GM20000 (cell line): ENCODE measurements at regions not wholly inside any gene's neighbourhood (a gene's known extent, or its start where the extent isn't known, plus 50 kb on each side); places are given as distances from the start of the nearest gene placed in this dataset.

Experiments
- DNase-seq: peaks from one replicate; pipeline ENCODE4 v3.0.0; 2012; ENCODE audit warnings: low spot score
- CTCF ChIP-seq: IDR thresholded peaks from 2 replicates; pipeline ENCODE4 v1.5.1; 2012; ENCODE audit warnings: mild to moderate bottlenecking, control low read depth; ENCODE audit errors: extremely low read depth, missing control alignments

- TF ChIP-seq CTCF = no peak
- no peak for DNase-seq
Observed at GRCh38 chr1:88063605-88064004, 620.5 kb upstream of the PKN2 start.

- no peak for TF ChIP-seq CTCF
- no peak for DNase-seq
Observed at GRCh38 chr1:88068407-88068960, 615.6 kb upstream of the PKN2 start.

- DNase-seq = no peak
- no peak for TF ChIP-seq CTCF
Observed at GRCh38 chr1:88070956-88071355, 613.1 kb upstream of the PKN2 start.

GRCh38 chr1:88074661-88075060 lies 609.4 kb upstream of the PKN2 start:
- no peak for DNase-seq
- no peak for TF ChIP-seq CTCF

- DNase-seq = no peak
- TF ChIP-seq CTCF = no peak
Observed at GRCh38 chr1:88075813-88076212, 608.3 kb upstream of the PKN2 start.

GRCh38 chr1:88079036-88079435 lies 605.0 kb upstream of the PKN2 start:
- no peak for DNase-seq
- no peak for TF ChIP-seq CTCF

GRCh38 chr1:88080875-88081274 lies 603.2 kb upstream of the PKN2 start:
- DNase-seq = no peak
- no peak for TF ChIP-seq CTCF
